ENCODE measurements at regions not wholly inside any gene's neighbourhood (a gene's known extent, or its start where the extent isn't known, plus 50 kb on each side); places are given as distances from the start of the nearest gene placed in this dataset.

GRCh38 chr10:43753397-43754061, 104.8 kb upstream of the ZNF32 start:
- no peaks in the 10 kb centered on the region for H3K9me3 ChIP-seq
- H3K4me3 ChIP-seq: no peak overlapping the region
- no peaks in the 10 kb centered on the region for H3K4me1 ChIP-seq
- H3K27me3 ChIP-seq: no peaks in the 10 kb centered on the region
- no peak overlapping the region for H3K27ac ChIP-seq
- no peak for DNase-seq
- no peaks in the 10 kb centered on the region for H3K36me3 ChIP-seq
- no peak for TF ChIP-seq POLR2A (IDR thresholded peaks at IDR 0.05)
- no peak for TF ChIP-seq CTCF (IDR thresholded peaks at IDR 0.05)

- Histone ChIP-seq H3K9me3 (no peaks in the 10 kb centered on the region), H3K4me3 (no peak overlapping the region), H3K27me3 (no peaks in the 10 kb centered on the region), H3K36me3 (no peaks in the 10 kb centered on the region), H3K27ac (no peak overlapping the region), H3K4me1 (no peaks in the 10 kb centered on the region)
- no peak for DNase-seq
- no peak for TF ChIP-seq POLR2A (IDR thresholded peaks at IDR 0.05)
- TF ChIP-seq CTCF (IDR thresholded peaks at IDR 0.05): no peak
These were observed 104.0 kb upstream of the ZNF32 start for GRCh38 chr10:43752682-43753081.

GRCh38 chr10:43751646-43752045, 103.0 kb upstream of the ZNF32 start:
- H3K4me1 ChIP-seq: no peaks in the 10 kb centered on the region
- TF ChIP-seq CTCF (IDR thresholded peaks at IDR 0.05) (no peak), POLR2A (IDR thresholded peaks at IDR 0.05) (no peak)
- H3K4me3 ChIP-seq: no peak overlapping the region
- no peaks in the 10 kb centered on the region for H3K36me3 ChIP-seq
- H3K27ac ChIP-seq: no peak overlapping the region
- DNase-seq: no peak
- no peaks in the 10 kb centered on the region for H3K27me3 ChIP-seq
- H3K9me3 ChIP-seq: no peaks in the 10 kb centered on the region

- Histone ChIP-seq H3K27ac (no peak overlapping the region), H3K36me3 (no peaks in the 10 kb centered on the region), H3K4me3 (no peak overlapping the region), H3K27me3 (no peaks in the 10 kb centered on the region), H3K4me1 (no peaks in the 10 kb centered on the region), H3K9me3 (no peaks in the 10 kb centered on the region)
- DNase-seq: no peak
- TF ChIP-seq CTCF (IDR thresholded peaks at IDR 0.05) (no peak), POLR2A (IDR thresholded peaks at IDR 0.05) (no peak)
These were observed 101.4 kb upstream of the ZNF32 start for GRCh38 chr10:43749940-43750552.

GRCh38 chr10:43749145-43749576, 100.5 kb upstream of the ZNF32 start:
- H3K4me3 ChIP-seq: no peak overlapping the region

More at GRCh38 chr10:43749145-43749576, 100.5 kb upstream of the ZNF32 start:
- Histone ChIP-seq H3K9me3 (no peaks in the 10 kb centered on the region), H3K4me1 (no peaks in the 10 kb centered on the region), H3K36me3 (no peaks in the 10 kb centered on the region), H3K27me3 (no peaks in the 10 kb centered on the region), H3K27ac (no peak overlapping the region)
- DNase-seq: no peak
- no peak for TF ChIP-seq CTCF (IDR thresholded peaks at IDR 0.05)
- no peak for TF ChIP-seq POLR2A (IDR thresholded peaks at IDR 0.05)
